ENCODE measurements at regions not wholly inside any gene's neighbourhood (a gene's known extent, or its start where the extent isn't known, plus 50 kb on each side); places are given as distances from the start of the nearest gene placed in this dataset.

DNA sequence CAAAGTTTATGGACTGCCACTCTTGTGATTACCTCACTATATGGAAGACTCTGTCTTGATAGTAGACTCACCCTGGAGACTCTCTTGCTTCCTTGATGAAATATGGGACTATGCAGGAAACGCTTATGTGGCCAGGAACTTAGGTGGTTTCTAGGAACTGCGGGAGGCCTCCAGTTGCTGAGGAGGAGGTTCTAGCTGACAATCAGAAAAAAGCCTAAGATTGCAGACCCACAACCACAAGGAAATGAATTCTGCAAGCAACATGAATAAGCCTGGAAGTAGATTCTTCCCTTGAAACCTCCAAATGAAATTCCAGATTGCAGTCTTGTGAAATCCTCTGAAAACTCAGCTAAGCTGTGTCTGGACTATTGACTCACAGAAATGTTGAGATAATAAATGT is 88.9 kb upstream of the COL11A1 start:
- Histone ChIP-seq H3K36me3 (ENCODE audit: control insufficient read depth in 1 of 2, insufficient read depth in 2 of 2, low read length in 2 of 2) (no peaks in the 10 kb centered on the region), H3K4me2 (ENCODE audit: low read length) (no peak overlapping the region), H3K9me3 (ENCODE audit: control insufficient read depth in 1 of 2, insufficient read depth in 1 of 2, low read depth in 1 of 2, low read length in 2 of 2) (no peaks in the 10 kb centered on the region), H3K79me2 (ENCODE audit: insufficient read depth, low read length) (no peaks in the 10 kb centered on the region), H3K9ac (ENCODE audit: low read length) (no peak overlapping the region), H2AFZ (ENCODE audit: low read depth, low read length, poor library complexity, severe bottlenecking) (no peak overlapping the region), H3K27ac (ENCODE audit: low read depth, low read length) (no peak overlapping the region), H3K9me2 (ENCODE audit: insufficient read depth) (no peaks in the 10 kb centered on the region), H3K4me1 (ENCODE audit: control insufficient read depth in 1 of 2, insufficient read depth in 2 of 2, low read length in 2 of 2) (no peaks in the 10 kb centered on the region), H3K4me3 (replicated peaks in 1 of 2; ENCODE audit: low read depth in 1 of 2, low read length in 2 of 2) (no peak overlapping the region), H3K27me3 (ENCODE audit: insufficient read depth, low read length) (no peaks in the 10 kb centered on the region), H4K20me1 (ENCODE audit: insufficient read depth) (no peaks in the 10 kb centered on the region)
- POLR2A ChIA-PET: no interaction called here
- RAD21 ChIA-PET (ENCODE audit: low non-redundant PET in 1 of 2, low total read pairs in 2 of 2, uncharacterized antibody in 2 of 2, unreplicated experiment in 2 of 2): no interaction called here
- DNase-seq (ENCODE audit: low read depth, low spot score) (no peak), ATAC-seq (no peak)
- TF ChIP-seq RAD21 (IDR thresholded peaks at IDR 0.05; ENCODE audit: low read depth) (no peak), SP1 (IDR thresholded peaks at IDR 0.05; ENCODE audit: low read depth) (no peak)
- BruUV-seq (replicated peaks): no TSS peak
- intact Hi-C loops (cut with micrococcal nuclease): no loop called here
- CTCF ChIA-PET: no interaction called here

DNA sequence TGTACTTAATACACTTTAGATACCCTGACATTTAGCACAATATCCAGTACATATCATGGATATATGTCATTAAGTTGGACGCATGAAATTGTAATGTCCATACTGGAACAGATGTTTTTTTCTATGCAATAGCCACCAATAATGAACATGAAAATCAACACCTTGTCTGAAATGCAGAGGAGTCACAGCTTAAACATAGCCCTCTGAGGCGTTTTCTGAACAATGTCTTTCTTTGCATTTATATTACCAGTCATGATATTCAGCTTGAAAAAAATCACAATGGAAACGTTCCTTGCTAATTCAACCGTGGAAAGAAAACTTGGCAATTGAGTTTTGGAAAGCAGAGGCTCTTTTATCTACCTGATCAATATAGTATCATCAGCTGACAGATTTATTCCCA is 86.7 kb upstream of the COL11A1 start:
- Histone ChIP-seq H3K27me3 (ENCODE audit: insufficient read depth, low read length) (no peaks in the 10 kb centered on the region), H3K9ac (ENCODE audit: low read length) (no peak overlapping the region), H3K9me3 (ENCODE audit: control insufficient read depth in 1 of 2, insufficient read depth in 1 of 2, low read depth in 1 of 2, low read length in 2 of 2) (no peaks in the 10 kb centered on the region), H3K36me3 (ENCODE audit: control insufficient read depth in 1 of 2, insufficient read depth in 2 of 2, low read length in 2 of 2) (no peaks in the 10 kb centered on the region), H3K27ac (ENCODE audit: low read depth, low read length) (no peak overlapping the region), H2AFZ (ENCODE audit: low read depth, low read length, poor library complexity, severe bottlenecking) (no peak overlapping the region), H3K9me2 (ENCODE audit: insufficient read depth) (no peaks in the 10 kb centered on the region), H3K79me2 (ENCODE audit: insufficient read depth, low read length) (no peaks in the 10 kb centered on the region), H3K4me1 (ENCODE audit: control insufficient read depth in 1 of 2, insufficient read depth in 2 of 2, low read length in 2 of 2) (no peaks in the 10 kb centered on the region), H3K4me3 (replicated peaks in 1 of 2; ENCODE audit: low read depth in 1 of 2, low read length in 2 of 2) (no peak overlapping the region), H3K4me2 (ENCODE audit: low read length) (no peak overlapping the region), H4K20me1 (ENCODE audit: insufficient read depth) (no peaks in the 10 kb centered on the region)
- BruUV-seq (replicated peaks): no TSS peak
- no peak for ATAC-seq
- no peak for TF ChIP-seq POLR2AphosphoS5 (IDR thresholded peaks at IDR 0.05; ENCODE audit: low read depth, low read length)
- no peak for TF ChIP-seq FOSL1 (IDR thresholded peaks at IDR 0.05; ENCODE audit: low read depth)
- TF ChIP-seq, protein P1, sequence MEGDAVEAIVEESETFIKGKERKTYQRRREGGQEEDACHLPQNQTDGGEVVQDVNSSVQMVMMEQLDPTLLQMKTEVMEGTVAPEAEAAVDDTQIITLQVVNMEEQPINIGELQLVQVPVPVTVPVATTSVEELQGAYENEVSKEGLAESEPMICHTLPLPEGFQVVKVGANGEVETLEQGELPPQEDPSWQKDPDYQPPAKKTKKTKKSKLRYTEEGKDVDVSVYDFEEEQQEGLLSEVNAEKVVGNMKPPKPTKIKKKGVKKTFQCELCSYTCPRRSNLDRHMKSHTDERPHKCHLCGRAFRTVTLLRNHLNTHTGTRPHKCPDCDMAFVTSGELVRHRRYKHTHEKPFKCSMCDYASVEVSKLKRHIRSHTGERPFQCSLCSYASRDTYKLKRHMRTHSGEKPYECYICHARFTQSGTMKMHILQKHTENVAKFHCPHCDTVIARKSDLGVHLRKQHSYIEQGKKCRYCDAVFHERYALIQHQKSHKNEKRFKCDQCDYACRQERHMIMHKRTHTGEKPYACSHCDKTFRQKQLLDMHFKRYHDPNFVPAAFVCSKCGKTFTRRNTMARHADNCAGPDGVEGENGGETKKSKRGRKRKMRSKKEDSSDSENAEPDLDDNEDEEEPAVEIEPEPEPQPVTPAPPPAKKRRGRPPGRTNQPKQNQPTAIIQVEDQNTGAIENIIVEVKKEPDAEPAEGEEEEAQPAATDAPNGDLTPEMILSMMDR (IDR thresholded peaks at IDR 0.05 in 2 of 3, conservative IDR thresholded peaks at IDR 0.05 in 1 of 3; ENCODE audit: borderline replicate concordance in 1 of 3, insufficient read depth in 1 of 3, low read depth in 2 of 3, low read length in 2 of 3): no peak
- no peak for TF ChIP-seq TCF7L2 (IDR thresholded peaks at IDR 0.05; ENCODE audit: borderline replicate concordance, extremely low read depth, insufficient read depth, insufficient read length)
- no peak for TF ChIP-seq EGR1 (IDR thresholded peaks at IDR 0.05; ENCODE audit: low read depth)
- TF ChIP-seq SIN3A (IDR thresholded peaks at IDR 0.05; ENCODE audit: low read depth): no peak
- TF ChIP-seq CBX3 (IDR thresholded peaks at IDR 0.05; ENCODE audit: low read depth): no peak
- no peak for TF ChIP-seq EZH2phosphoT487 (IDR thresholded peaks at IDR 0.05; ENCODE audit: borderline replicate concordance)
- no peak for TF ChIP-seq ZFX (IDR thresholded peaks at IDR 0.05)
- TF ChIP-seq POLR2A (IDR thresholded peaks at IDR 0.05; ENCODE audit: borderline replicate concordance, extremely low read depth, insufficient read depth, insufficient read length): no peak
- TF ChIP-seq EZH2 (IDR thresholded peaks at IDR 0.05): no peak
- TF ChIP-seq SP1 (IDR thresholded peaks at IDR 0.05; ENCODE audit: low read depth): no peak
- RAD21 ChIA-PET (ENCODE audit: low non-redundant PET in 1 of 2, low total read pairs in 2 of 2, uncharacterized antibody in 2 of 2, unreplicated experiment in 2 of 2): no interaction called here
- intact Hi-C loops (cut with micrococcal nuclease): no loop called here
- CTCF ChIA-PET: no interaction called here
- no peak for DNase-seq (ENCODE audit: low read depth, low spot score)
- POLR2A ChIA-PET: no interaction called here

Measured in HCT116 (cell line).